ENCODE measurements at regions not wholly inside any gene's neighbourhood (a gene's known extent, or its start where the extent isn't known, plus 50 kb on each side); places are given as distances from the start of the nearest gene placed in this dataset.

DNA sequence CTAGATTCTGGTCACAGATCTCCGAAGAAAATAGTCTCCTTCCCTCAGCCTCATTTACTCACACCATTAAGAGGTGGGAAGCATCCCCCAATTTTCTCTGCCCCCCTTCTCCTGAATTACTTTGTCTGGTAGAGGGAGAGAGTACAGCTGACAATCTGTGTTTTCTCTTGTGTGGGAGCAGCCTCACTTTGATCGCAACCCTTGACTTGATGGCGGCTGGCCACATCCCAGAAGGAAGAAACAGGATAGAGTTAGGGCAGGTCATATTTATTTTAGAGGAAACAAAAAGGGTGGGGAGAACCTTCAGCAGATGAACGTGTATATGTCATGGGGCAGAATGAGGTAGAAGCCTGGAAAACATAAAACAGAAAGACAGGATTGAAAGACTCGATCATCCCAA lies 82.4 kb upstream of the FAM171A1 start:
- TF ChIP-seq, protein P1, sequence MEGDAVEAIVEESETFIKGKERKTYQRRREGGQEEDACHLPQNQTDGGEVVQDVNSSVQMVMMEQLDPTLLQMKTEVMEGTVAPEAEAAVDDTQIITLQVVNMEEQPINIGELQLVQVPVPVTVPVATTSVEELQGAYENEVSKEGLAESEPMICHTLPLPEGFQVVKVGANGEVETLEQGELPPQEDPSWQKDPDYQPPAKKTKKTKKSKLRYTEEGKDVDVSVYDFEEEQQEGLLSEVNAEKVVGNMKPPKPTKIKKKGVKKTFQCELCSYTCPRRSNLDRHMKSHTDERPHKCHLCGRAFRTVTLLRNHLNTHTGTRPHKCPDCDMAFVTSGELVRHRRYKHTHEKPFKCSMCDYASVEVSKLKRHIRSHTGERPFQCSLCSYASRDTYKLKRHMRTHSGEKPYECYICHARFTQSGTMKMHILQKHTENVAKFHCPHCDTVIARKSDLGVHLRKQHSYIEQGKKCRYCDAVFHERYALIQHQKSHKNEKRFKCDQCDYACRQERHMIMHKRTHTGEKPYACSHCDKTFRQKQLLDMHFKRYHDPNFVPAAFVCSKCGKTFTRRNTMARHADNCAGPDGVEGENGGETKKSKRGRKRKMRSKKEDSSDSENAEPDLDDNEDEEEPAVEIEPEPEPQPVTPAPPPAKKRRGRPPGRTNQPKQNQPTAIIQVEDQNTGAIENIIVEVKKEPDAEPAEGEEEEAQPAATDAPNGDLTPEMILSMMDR (conservative IDR thresholded peaks at IDR 0.05; ENCODE audit: low read length): no peak
- DNase-seq (ENCODE audit: low read depth): no peak
- no peak overlapping the region for H3K4me3 ChIP-seq (ENCODE audit: low read length)

- no peak for DNase-seq (ENCODE audit: low read depth)
- TF ChIP-seq, protein P1 (conservative IDR thresholded peaks at IDR 0.05; ENCODE audit: low read length): no peak
- H3K4me3 ChIP-seq (ENCODE audit: low read length): no peak overlapping the region
Observed at GRCh38 chr10:15452545-15452944, 81.5 kb upstream of the FAM171A1 start.

DNA sequence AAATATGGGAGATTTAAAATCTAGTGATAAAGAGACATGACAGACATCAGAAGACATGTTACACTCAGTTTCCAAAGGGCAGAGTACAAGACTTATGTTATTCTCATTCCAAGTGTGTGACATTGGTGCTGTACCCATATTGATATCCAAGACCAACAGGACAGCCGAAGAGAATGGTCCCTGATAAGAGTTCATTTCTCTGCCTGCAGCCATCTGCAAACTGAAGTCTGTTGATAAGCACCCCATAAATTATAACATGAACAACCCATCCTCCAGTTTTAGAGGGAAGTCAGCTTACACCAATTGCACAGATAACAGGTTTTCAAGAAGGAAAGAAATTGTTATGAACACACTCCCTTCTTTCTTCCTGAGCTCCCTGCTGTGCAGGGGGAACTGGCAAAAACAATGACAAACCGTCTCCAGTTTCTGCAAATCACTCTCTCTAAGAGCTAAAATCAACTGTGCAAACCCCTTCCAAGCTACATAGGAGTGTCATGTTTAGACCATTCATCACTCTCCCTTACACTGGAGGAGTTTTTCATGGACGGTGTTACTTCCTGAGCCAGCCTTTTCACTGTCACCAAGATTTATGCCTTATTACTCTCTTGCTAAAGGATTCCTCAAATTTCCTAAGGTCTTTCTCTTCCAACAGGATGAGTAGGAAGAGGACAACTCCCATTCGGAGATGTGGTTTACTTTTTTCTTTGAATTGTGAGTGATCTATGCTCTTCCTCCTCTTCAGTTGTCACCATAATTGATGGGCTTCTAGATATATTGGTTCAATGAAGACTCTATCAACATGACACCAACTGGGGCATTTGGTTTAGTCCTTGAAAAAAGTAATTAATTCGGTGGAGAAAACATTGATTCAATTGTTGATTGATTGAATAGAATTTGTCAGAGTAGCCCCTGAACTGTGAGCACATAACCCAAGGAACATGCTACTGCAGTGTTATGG lies 80.3 kb upstream of the FAM171A1 start:
- H3K4me3 ChIP-seq (ENCODE audit: low read length): no peak overlapping the region
- no peak for DNase-seq (ENCODE audit: low read depth)
- TF ChIP-seq, protein P1 (conservative IDR thresholded peaks at IDR 0.05; ENCODE audit: low read length): no peak

DNA sequence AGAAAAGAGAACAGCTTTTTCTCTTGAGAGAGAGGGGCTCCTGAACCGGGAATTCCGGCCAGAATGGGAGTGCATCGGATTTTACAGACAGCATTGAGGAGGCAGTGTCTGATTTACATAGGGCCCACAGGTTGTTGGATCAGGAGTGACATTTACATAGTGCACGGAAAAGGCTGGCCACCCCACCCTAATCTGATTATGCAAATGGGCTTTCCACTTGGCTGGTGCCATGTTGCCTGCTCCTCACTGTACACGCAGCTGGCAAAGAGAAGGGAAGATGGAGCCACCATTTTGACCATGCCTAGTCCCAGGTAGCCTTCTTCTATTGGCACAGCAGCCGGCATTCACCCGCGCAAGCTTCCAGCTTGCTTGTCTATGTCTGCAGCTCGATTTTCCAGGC lies 77.5 kb upstream of the FAM171A1 start:
- TF ChIP-seq, protein P1 (conservative IDR thresholded peaks at IDR 0.05; ENCODE audit: low read length): no peak
- DNase-seq (ENCODE audit: low read depth): no peak

GRCh38 chr10:15445006-15445390 lies 73.9 kb upstream of the FAM171A1 start:
- TF ChIP-seq, protein P1 (conservative IDR thresholded peaks at IDR 0.05; ENCODE audit: low read length): no peak

More for the DNA sequence above, 77.5 kb upstream of the FAM171A1 start:
- H3K4me3 ChIP-seq (ENCODE audit: low read length): no peak overlapping the region

DNA sequence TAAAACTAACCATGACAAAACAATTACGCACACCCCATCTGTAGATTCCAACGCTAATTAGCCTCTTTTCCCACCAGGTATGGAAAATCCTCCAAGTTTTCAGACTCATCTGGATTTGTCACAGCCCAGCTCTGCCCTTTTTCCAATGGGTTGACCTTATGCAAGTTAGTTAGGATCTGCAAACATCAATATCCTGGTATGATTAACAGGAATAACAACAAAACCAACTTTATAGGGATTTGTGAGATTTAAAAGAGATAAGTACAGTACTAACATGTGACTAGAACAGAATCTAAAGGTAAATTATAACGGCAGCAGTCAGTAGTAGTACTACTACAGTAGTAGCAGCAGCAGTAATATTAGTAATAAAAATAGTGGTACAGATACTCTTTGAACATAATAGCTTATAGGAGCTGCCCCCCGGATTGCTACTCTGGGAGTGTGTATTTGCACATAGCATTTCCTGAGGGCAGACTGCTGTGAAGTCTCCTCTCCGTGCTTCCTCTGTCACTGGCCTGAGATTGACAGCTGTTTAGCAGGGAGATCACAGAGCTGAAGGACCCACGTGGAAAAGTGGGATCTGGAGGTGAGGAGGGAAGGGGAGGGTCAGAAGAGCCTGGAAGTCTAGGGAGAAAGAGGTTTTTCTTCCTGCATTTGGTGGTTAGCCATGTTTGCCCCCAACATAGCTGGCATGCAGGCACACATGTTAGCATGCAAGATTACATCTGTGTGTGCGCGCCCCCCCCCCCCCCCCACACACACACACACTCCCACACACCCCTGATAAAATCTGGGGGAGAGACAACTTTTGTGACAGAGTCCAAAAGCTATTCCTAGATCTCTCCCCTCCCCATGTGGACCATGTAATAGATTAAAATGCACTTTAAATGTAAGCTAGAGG lies 73.3 kb upstream of the FAM171A1 start:
- no peak for DNase-seq (ENCODE audit: low read depth)

More at GRCh38 chr10:15445006-15445390, 73.9 kb upstream of the FAM171A1 start:
- DNase-seq (ENCODE audit: low read depth): no peak
- H3K4me3 ChIP-seq (ENCODE audit: low read length): no peak overlapping the region

More for the DNA sequence above, 73.3 kb upstream of the FAM171A1 start:
- no peak overlapping the region for H3K4me3 ChIP-seq (ENCODE audit: low read length)
- TF ChIP-seq, protein P1 (conservative IDR thresholded peaks at IDR 0.05; ENCODE audit: low read length): no peak

All from AG10803 (cell line).